Suprapubic skin (tissue), 4 donors: ENCODE measurements at regions not wholly inside any gene's neighbourhood (a gene's known extent, or its start where the extent isn't known, plus 50 kb on each side); places are given as distances from the start of the nearest gene placed in this dataset.

Experiments
- POLR2A ChIP-seq, 2 donors: fragments of 450-650 bp; IDR thresholded peaks; one replicate each; pipeline ENCODE4 v1.6.1; 2017; ENCODE audit warnings: antibody characterized with exemption in 2 of 2, mild to moderate bottlenecking in 2 of 2, moderate library complexity in 2 of 2
- POLR2AphosphoS5 ChIP-seq, 3 donors: sonication (generic); formaldehyde crosslinking; IDR thresholded peaks; one replicate each; pipeline ENCODE4 v1.6.1; 2017; ENCODE audit warnings: antibody characterized with exemption in 3 of 3
- TF ChIP-seq, protein P1 (sequence below), 2 donors: fragments of 200-600 bp in 1 of 2; fragments of 450-650 bp in 1 of 2; sonication (generic) in 1 of 2; IDR thresholded peaks; one replicate each; pipeline ENCODE4 v1.5.1; 2016 to 2019; ENCODE audit warnings: antibody characterized with exemption in 2 of 2, mild to moderate bottlenecking in 1 of 2, moderate library complexity in 1 of 2

DNA sequence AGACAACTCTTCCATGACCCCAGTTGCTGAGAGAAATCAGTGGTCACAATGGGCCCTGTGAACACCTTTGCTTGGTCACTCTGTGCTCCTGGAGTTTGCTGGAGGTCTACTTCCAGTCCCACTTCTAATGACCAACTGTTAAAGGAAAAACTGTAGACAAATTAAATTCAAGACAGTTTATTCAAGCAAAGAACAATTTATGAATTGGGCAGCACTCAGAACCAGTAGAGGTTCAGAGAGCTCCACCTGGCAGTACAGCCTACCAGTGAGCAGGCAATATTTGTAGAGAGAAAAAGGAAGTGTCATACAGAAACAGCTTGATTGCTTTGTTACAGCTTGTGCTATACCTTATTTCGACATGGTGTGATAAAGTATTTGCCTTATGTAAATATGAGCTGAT, 116.5 kb downstream of the HS3ST3B1 start:
- TF ChIP-seq, protein P1, sequence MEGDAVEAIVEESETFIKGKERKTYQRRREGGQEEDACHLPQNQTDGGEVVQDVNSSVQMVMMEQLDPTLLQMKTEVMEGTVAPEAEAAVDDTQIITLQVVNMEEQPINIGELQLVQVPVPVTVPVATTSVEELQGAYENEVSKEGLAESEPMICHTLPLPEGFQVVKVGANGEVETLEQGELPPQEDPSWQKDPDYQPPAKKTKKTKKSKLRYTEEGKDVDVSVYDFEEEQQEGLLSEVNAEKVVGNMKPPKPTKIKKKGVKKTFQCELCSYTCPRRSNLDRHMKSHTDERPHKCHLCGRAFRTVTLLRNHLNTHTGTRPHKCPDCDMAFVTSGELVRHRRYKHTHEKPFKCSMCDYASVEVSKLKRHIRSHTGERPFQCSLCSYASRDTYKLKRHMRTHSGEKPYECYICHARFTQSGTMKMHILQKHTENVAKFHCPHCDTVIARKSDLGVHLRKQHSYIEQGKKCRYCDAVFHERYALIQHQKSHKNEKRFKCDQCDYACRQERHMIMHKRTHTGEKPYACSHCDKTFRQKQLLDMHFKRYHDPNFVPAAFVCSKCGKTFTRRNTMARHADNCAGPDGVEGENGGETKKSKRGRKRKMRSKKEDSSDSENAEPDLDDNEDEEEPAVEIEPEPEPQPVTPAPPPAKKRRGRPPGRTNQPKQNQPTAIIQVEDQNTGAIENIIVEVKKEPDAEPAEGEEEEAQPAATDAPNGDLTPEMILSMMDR (IDR thresholded peaks at IDR 0.05), result no peak
- TF ChIP-seq POLR2AphosphoS5 (IDR thresholded peaks at IDR 0.05) (no peak), POLR2A (IDR thresholded peaks at IDR 0.05) (no peak)
